OCI-LY1 (cell line): ENCODE measurements at regions not wholly inside any gene's neighbourhood (a gene's known extent, or its start where the extent isn't known, plus 50 kb on each side); places are given as distances from the start of the nearest gene placed in this dataset.

Experiments
- H2AFZ ChIP-seq: fragments of 200-600 bp; sonication (generic), shearing (Covaris generic); 2 replicates; pipeline ENCODE4 v1.6.0; 2014; ENCODE audit warnings: antibody characterized with exemption, mild to moderate bottlenecking, low read length
- H3F3A ChIP-seq: fragments of 200-600 bp; sonication (generic), shearing (Covaris generic); 2 replicates; pipeline ENCODE4 v1.6.0; 2014; ENCODE audit warnings: mild to moderate bottlenecking, antibody characterized with exemption, low read length, moderate library complexity; ENCODE audit not compliant: insufficient read depth
- H3K27ac ChIP-seq: fragments of 200-600 bp; sonication (generic); 2 replicates; pipeline ENCODE4 v1.5.1; 2014; ENCODE audit warnings: low read length, mixed run types, mild to moderate bottlenecking, low read depth; ENCODE audit not compliant: poor library complexity, severe bottlenecking
- H3K27me3 ChIP-seq: fragments of 200-600 bp; sonication (generic); 2 replicates; pipeline ENCODE4 v1.6.0; 2014; ENCODE audit warnings: antibody characterized with exemption, mild to moderate bottlenecking, low read length, moderate library complexity; ENCODE audit not compliant: insufficient read depth
- H3K36me3 ChIP-seq: fragments of 200-600 bp; sonication (generic); 2 replicates; pipeline ENCODE4 v1.6.1; 2014; ENCODE audit warnings: mild to moderate bottlenecking, antibody characterized with exemption, low read length, moderate library complexity, mixed read lengths; ENCODE audit not compliant: insufficient read depth
- H3K4me1 ChIP-seq: fragments of 200-600 bp; sonication (generic); 2 replicates; pipeline ENCODE4 v1.5.1; 2014; ENCODE audit warnings: mild to moderate bottlenecking, low read length, moderate library complexity; ENCODE audit not compliant: insufficient read depth, severe bottlenecking
- H3K4me2 ChIP-seq: fragments of 200-600 bp; sonication (generic), shearing (Covaris generic); 2 replicates; pipeline ENCODE4 v1.6.1; 2014; ENCODE audit warnings: low read length
- H3K4me3 ChIP-seq: fragments of 200-600 bp; sonication (generic); 2 replicates; pipeline ENCODE4 v1.5.1; 2014; ENCODE audit warnings: low read length, low read depth, mild to moderate bottlenecking, mixed read lengths; ENCODE audit not compliant: poor library complexity, severe bottlenecking
- H3K79me2 ChIP-seq: fragments of 200-600 bp; shearing (Covaris generic); 2 replicates; pipeline ENCODE4 v1.6.1; 2016; ENCODE audit warnings: mixed run types, low read length, mixed read lengths; ENCODE audit not compliant: insufficient read depth
- H3K9ac ChIP-seq: fragments of 200-600 bp; sonication (generic), shearing (Covaris generic); 2 replicates; pipeline ENCODE4 v1.6.1; 2014; ENCODE audit warnings: mild to moderate bottlenecking, low read length, mixed read lengths
- H3K9me2 ChIP-seq: fragments of 200-600 bp; sonication (generic), shearing (Covaris generic); 2 replicates; pipeline ENCODE4 v1.6.1; 2014; ENCODE audit warnings: low read depth, mild to moderate bottlenecking, low read length, mixed read lengths
- H3K9me3 ChIP-seq: fragments of 200-600 bp; shearing (Covaris generic); 2 replicates; pipeline ENCODE4 v1.6.1; 2014; ENCODE audit warnings: low read length, mixed read lengths
- H4K20me1 ChIP-seq: fragments of 200-600 bp; sonication (generic), shearing (Covaris generic); 2 replicates; pipeline ENCODE4 v1.6.0; 2016; ENCODE audit warnings: mild to moderate bottlenecking, low read length; ENCODE audit not compliant: insufficient read depth
- EZH2 ChIP-seq: fragments of 200-600 bp; sonication (generic), shearing (Covaris generic); IDR thresholded peaks from 2 replicates; pipeline ENCODE4 v1.8.0; 2017; ENCODE audit warnings: borderline replicate concordance, mixed run types, mild to moderate bottlenecking, antibody characterized with exemption, low read length, moderate library complexity, mixed read lengths
- TF ChIP-seq, protein P1 (sequence below): fragments of 200-600 bp; sonication (generic), shearing (Covaris generic); IDR thresholded peaks from 2 replicates; pipeline ENCODE4 v1.5.1; 2017; ENCODE audit warnings: mild to moderate bottlenecking, antibody characterized with exemption, low read length, moderate library complexity, mixed read lengths

DNA sequence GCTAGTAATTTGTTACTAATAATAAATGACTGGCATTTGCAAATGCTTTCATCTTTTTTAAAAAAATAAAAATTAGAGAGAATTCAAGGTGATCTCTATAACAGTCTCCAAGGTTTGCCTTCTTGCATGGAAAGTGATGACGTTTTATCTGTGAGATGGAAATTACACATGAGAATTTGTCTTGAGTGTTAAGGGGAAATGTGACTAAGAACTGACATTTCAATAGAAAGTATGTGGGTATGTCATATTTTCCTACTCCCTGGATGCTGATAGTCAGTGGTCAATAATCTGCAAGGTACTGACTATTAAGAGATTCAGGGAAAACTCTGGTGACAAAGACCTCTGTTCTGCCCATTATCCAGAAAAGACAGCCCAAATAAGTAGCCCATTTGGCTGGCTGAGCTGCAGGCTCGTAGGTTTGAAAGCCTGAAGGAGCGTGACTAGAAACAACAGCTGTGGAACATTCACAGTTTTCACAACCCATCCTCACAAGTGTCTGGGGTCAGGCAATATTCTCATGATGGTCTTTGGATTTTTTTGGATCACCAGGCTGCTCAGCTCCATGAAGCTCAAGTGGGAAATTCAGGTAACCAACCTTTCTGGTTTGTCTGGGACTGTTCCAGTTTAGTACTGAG lies 49.7 kb upstream of the WSCD1 start:
- H3K27ac ChIP-seq, result no peak overlapping the region
- H3K4me2 ChIP-seq, result no peak overlapping the region
- no peaks in the 10 kb centered on the region for H3F3A ChIP-seq
- no peaks in the 10 kb centered on the region for H3K9me2 ChIP-seq
- H3K4me3 ChIP-seq, result no peak overlapping the region
- H4K20me1 ChIP-seq, result no peaks in the 10 kb centered on the region
- no peak overlapping the region for H2AFZ ChIP-seq
- TF ChIP-seq, protein P1, sequence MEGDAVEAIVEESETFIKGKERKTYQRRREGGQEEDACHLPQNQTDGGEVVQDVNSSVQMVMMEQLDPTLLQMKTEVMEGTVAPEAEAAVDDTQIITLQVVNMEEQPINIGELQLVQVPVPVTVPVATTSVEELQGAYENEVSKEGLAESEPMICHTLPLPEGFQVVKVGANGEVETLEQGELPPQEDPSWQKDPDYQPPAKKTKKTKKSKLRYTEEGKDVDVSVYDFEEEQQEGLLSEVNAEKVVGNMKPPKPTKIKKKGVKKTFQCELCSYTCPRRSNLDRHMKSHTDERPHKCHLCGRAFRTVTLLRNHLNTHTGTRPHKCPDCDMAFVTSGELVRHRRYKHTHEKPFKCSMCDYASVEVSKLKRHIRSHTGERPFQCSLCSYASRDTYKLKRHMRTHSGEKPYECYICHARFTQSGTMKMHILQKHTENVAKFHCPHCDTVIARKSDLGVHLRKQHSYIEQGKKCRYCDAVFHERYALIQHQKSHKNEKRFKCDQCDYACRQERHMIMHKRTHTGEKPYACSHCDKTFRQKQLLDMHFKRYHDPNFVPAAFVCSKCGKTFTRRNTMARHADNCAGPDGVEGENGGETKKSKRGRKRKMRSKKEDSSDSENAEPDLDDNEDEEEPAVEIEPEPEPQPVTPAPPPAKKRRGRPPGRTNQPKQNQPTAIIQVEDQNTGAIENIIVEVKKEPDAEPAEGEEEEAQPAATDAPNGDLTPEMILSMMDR, result no peak
- TF ChIP-seq EZH2, result no peak
- no peaks in the 10 kb centered on the region for H3K9me3 ChIP-seq
- H3K4me1 ChIP-seq, result no peaks in the 10 kb centered on the region
- no peaks in the 10 kb centered on the region for H3K36me3 ChIP-seq
- H3K27me3 ChIP-seq, result no peaks in the 10 kb centered on the region; the same call in 1 of the 2 replicates
- no peaks in the 10 kb centered on the region for H3K79me2 ChIP-seq
- H3K9ac ChIP-seq, result no peak overlapping the region
